ENCODE measurements at regions not wholly inside any gene's neighbourhood (a gene's known extent, or its start where the extent isn't known, plus 50 kb on each side); places are given as distances from the start of the nearest gene placed in this dataset.

- TF ChIP-seq CTCF (IDR thresholded peaks at IDR 0.05), result no peak
Measured at GRCh38 chr18:55658598-55658997, 70.6 kb upstream of the TCF4 start.

- TF ChIP-seq CTCF (IDR thresholded peaks at IDR 0.05), result no peak
Measured at GRCh38 chr18:55657572-55658331, 69.8 kb upstream of the TCF4 start.

GRCh38 chr18:55654986-55655385, 67.0 kb upstream of the TCF4 start:
- no peak for TF ChIP-seq CTCF (IDR thresholded peaks at IDR 0.05)

GRCh38 chr18:55651236-55651635, 63.2 kb upstream of the TCF4 start:
- no peak for TF ChIP-seq CTCF (IDR thresholded peaks at IDR 0.05)

DNA sequence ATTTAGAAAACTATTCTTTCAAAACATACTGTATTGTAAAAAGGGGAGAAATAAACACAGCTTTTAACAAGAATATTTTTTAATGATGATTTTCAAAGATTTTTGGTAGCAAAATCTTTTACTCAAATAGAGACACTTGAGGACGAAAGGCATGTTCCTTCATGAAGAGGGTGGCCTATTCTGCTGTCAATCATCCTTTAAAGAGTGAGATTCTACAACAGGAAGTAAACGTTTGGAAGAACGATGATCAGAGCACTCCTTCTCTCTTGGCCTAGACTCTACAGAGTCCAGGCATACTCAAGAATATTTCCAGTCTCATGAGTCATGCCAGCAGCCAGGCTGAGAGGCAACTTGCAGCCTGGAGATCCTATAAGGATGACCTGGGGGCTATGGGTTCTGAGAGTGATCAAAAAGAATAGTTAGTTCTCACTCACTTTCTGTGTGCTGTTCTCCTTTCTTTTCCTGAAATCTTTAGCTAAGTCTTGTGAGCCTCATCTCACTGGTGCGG, 62.4 kb upstream of the TCF4 start:
- no peak for TF ChIP-seq CTCF (IDR thresholded peaks at IDR 0.05)

- no peak for TF ChIP-seq CTCF (IDR thresholded peaks at IDR 0.05)
Measured at GRCh38 chr18:55647331-55647730, 59.3 kb upstream of the TCF4 start.

- TF ChIP-seq CTCF (IDR thresholded peaks at IDR 0.05), result no peak
Measured at GRCh38 chr18:55642191-55642590, 54.2 kb upstream of the TCF4 start.
